HG02798 (cell line): ENCODE measurements at regions not wholly inside any gene's neighbourhood (a gene's known extent, or its start where the extent isn't known, plus 50 kb on each side); places are given as distances from the start of the nearest gene placed in this dataset.
"Not testable (repeated sequence)": the region's sequence is repeated elsewhere in the genome, so short reads cannot be mapped to it uniquely, and the experiment has no call there.

ENCODE experiments used
- ATAC-seq: cut with Tn5 transposase; IDR thresholded peaks from one replicate; pipeline ENCODE4 v1.9.1; 2021; ENCODE audit warnings: mild to moderate bottlenecking; ENCODE audit not compliant: unreplicated experiment, poor library complexity

DNA sequence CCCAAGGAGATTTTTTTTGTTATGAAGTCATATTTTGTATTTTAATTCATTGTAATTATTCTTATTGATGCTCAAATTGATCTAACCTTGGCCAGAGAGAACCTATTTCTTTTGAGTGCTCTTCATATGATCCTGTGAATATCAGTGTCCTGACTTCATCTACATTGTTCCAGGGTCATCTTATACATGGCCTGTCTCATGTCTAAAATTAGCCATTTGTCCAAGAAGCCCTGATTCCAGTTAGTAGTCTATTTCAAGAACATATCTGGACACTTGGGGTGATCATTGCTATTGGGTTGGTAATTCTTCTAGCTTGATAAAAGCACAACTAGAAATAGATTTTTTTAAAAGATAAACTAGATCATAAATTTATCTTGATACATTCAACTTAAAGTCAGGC lies 266.2 kb downstream of the SPRY1 start:
- ATAC-seq = no peak

DNA sequence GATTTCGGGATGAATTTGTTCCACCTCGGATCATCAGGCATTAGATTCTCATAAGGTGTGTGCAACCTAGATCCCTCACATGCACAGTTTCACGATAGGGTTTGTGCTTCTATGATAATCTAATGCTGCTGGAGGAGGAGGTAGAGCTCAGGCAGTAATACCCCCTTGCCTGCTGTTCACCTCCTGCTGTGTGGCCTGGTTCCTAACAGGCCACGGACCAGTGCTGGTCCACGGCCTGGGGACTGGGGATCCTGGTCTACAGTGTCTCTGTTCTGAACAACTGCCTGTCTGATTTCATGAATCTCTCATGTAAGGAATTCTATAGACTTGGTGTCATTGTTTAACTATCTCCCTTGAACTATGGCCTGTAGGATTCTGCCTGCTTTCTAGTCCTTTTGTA lies 269.9 kb downstream of the SPRY1 start:
- ATAC-seq = no peak

- ATAC-seq = no peak
These were observed 270.9 kb downstream of the SPRY1 start for GRCh38 chr4:123667496-123667895.

DNA sequence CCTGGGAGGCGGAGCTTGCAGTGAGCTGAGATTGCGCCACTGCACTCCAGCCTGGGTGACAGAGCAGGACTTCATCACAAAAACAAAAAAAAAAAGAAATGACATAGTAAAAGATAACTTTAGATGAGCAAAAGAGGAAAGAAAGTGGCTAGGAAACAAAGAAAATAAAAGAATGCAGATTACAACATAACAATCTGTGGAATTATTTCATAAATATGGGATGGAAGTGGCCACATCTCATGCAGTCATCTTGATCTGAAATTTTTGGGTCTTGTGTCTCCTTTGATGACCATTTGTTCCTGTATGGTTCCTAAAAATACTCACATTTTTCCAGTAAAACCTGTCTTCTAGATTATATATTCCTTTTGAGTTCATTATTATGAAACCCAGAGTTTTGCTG lies 271.4 kb downstream of the SPRY1 start:
- no peak for ATAC-seq

GRCh38 chr4:123671636-123672404 lies 275.2 kb downstream of the SPRY1 start:
- peak; percentile 89 for ATAC-seq

GRCh38 chr4:123672987-123673386 lies 276.4 kb downstream of the SPRY1 start:
- no peak for ATAC-seq

DNA sequence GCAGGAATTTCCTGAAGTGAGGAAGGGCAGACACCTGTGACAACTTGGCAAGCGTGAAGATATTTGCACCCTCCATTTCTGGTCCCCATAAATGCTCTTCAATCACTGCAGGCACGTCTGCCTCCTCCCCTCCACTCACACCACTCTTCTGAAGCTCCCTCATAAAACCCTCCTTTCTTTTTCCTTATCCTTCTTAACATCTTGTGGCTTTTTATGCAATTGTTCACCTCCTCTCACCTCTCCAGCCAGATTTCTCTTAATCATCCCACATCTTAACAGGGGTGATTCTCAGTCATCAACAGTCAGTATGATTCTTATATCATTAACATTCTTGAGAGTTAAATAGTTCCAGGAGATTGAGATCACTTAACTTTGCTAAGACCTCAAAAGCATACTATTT lies 277.4 kb downstream of the SPRY1 start:
- no peak for ATAC-seq

DNA sequence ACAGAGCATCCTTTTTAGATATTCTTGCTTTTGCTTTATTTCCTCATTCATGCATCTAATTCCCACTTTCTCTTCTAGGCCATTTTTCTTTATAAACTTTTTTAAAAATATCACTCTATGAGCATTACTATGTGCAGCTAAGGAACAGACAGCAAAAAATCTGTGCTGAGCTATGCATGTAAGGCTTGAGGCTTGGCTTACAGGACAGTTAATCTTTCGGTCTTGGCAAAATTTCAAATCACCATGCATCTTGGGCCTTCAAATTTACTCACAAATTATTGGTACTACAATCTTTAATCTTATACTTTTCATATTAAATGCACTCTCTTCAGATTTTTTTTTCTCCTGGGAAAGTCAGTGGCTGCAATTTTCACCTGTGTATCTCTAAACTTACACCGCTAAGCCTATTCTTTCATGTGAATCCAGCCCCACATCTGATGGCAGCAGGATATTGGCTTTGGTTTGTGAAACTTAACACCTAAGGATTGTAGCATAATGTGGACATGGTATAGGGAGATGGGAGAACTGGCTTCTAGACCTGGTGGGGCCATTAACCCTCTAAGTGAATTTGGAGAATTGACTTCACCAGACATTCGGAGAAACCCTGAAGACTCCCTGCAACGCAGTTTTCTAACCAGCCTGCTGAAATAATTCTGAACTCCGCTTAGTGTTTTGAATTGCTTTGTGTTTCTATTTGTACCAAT lies 278.3 kb downstream of the SPRY1 start:
- no peak for ATAC-seq

DNA sequence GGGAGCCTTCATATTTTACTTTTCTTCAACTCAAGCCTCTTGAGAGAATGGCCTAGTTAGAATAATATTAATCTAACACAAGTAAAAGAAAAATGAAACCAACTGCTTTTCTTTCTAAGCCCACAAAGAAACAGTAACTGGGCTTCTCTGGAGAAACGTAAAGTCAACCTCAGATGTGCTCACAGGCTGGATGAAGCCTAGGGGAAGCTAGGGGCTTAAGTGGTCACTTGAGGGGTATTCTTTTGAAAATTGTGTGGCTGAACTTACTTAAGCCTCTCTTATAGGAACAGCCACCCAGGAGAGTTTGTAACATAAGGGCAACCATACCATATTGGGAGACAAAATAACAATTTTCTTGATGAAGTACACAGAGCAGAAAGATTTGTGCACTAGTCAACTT lies 279.0 kb downstream of the SPRY1 start:
- no peak for ATAC-seq

GRCh38 chr4:123676071-123676889 lies 279.7 kb downstream of the SPRY1 start:
- ATAC-seq = no peak

DNA sequence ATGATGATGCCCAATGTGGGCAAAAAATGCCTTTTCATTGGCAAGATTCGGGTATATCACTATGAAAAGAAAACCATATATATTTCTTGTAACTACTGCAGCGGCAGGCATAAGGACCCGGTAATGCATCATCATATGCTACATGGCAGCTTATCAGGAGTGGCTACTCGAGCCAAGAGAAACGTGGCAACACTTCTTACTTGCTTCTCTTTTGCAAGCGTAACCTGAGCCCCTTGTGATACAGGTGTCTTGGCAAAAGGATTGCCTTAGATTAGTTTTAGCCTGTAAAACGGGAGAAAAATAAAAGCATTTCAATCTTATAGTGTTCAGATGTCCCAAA lies 280.3 kb downstream of the SPRY1 start:
- ATAC-seq = no peak

- no peak for ATAC-seq
These were observed 286.3 kb downstream of the SPRY1 start for GRCh38 chr4:123682931-123683330.

- ATAC-seq = not testable (repeated sequence)
These were observed 288.3 kb downstream of the SPRY1 start for GRCh38 chr4:123684937-123685336.

DNA sequence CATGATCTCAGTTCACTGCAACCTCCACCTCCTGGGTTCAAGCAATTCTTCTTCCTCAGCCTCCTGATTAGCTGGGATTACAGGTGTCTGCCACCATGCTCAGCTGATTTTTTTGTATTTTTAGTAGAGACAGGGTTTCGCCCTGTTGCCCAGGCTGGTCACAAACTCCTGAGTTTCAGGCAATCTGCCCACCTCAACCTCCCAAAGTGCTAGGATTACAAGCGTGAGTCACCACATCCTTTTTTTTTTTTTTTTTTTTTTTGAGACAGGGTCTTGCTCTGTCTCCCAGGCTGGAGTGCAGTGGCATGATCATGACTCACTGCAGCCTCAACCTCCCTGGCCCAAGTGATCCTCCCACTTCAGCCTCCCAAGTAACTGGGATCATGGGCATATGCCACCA lies 298.9 kb downstream of the SPRY1 start:
- ATAC-seq = not testable (repeated sequence)

- no peak for ATAC-seq
These were observed 300.1 kb downstream of the SPRY1 start for GRCh38 chr4:123696687-123697086.

DNA sequence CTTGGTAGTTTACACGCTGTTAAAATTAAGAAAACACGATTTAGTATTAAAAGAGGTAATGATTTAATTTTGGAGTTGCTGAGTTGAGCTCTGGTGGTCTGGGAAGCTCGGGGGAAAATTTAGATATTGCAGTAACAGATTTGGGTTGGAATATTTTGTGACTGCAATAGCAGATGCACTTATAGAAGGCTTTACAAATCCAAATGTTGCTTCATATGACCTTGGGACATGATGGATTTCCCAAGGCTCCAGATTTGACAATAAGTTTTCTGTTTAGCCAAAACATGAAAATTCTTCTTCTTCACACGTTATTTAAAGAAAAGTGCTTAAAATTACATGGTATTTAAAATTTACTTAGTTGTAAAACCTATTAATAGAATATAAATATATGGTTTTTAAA lies 302.0 kb downstream of the SPRY1 start:
- no peak for ATAC-seq

GRCh38 chr4:123699880-123700771 lies 303.5 kb downstream of the SPRY1 start:
- no peak for ATAC-seq

GRCh38 chr4:123701131-123701575 lies 304.6 kb downstream of the SPRY1 start:
- ATAC-seq = no peak

DNA sequence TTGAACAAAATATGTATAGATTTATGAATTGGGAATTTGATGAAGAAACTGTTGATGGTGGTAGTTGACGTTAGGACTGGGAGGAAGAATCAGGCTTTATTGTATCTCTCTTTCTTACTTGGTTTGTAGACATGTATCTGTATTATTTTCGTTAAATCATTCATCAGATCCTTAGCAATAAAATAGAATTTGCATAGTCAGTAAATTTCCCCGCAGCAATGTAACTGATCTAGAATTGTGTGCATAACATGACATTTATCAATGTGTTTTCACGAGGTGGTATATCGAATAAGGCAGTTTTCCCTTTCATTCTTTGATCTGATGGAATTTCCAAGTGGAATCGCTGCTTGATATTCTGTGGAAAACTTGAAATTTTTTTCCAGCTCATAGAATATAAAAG lies 308.8 kb downstream of the SPRY1 start:
- ATAC-seq = no peak

DNA sequence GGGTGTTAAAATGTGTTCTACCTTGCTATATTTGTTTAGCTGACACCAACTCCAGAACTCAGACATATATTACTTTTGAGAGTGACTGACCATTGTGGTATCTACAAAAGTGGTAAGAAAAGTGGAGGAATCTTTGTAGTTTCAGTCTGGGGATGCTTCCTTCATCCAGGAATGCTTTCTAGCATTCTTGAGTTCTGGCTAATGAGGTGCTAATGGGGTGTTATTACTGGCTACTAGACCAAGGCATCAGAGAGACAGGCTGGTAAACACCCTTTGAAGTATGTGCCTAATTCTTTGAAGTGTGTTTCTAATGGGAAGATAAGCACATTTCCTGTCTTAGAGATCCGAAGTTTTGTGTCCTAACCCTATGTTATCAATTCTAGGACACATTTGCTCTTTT lies 310.4 kb downstream of the SPRY1 start:
- no peak for ATAC-seq
